Mesendoderm (in vitro differentiated cells): ENCODE measurements at regions not wholly inside any gene's neighbourhood (a gene's known extent, or its start where the extent isn't known, plus 50 kb on each side); places are given as distances from the start of the nearest gene placed in this dataset.
"Not testable (repeated sequence)": the region's sequence is repeated elsewhere in the genome, so short reads cannot be mapped to it uniquely, and the experiment has no call there.

Experiments
- DNase-seq: peaks from one replicate; pipeline ENCODE4 v3.0.0; 2013
- H2AK5ac ChIP-seq: 2 replicates; pipeline ENCODE4 v1.6.1; 2013; ENCODE audit warnings: low read length, inconsistent platforms
- H2BK120ac ChIP-seq: 2 replicates; pipeline ENCODE4 v1.6.1; 2013; ENCODE audit warnings: low read depth, mild to moderate bottlenecking, low read length, moderate library complexity, mixed read lengths
- H2BK15ac ChIP-seq: replicated peaks from 2 replicates; pipeline ENCODE4 v1.6.1; 2013; ENCODE audit warnings: low read depth, mild to moderate bottlenecking, moderate library complexity
- H2BK5ac ChIP-seq: 2 replicates; pipeline ENCODE4 v1.6.1; 2013; ENCODE audit warnings: low read length, inconsistent platforms
- H3K18ac ChIP-seq: 2 replicates; pipeline ENCODE4 v1.6.1; 2013; ENCODE audit warnings: mild to moderate bottlenecking, low read length, mixed read lengths
- H3K23ac ChIP-seq: one replicate; pipeline ENCODE4 v1.6.1; 2013; ENCODE audit warnings: low read length
- H3K27ac ChIP-seq: 2 replicates; pipeline ENCODE4 v1.5.1; 2013; ENCODE audit warnings: low read depth, mild to moderate bottlenecking, inconsistent platforms, low read length, moderate library complexity
- H3K27me3 ChIP-seq: 2 replicates; pipeline ENCODE4 v1.6.1; 2013; ENCODE audit warnings: low read length, control low read depth, mild to moderate bottlenecking, inconsistent platforms; ENCODE audit not compliant: insufficient read depth, poor library complexity
- H3K36me3 ChIP-seq: 2 replicates; pipeline ENCODE4 v1.6.1; 2013; ENCODE audit warnings: low read length, inconsistent platforms; ENCODE audit not compliant: control insufficient read depth, insufficient read depth
- H3K4ac ChIP-seq: one replicate; pipeline ENCODE4 v1.6.1; 2013; ENCODE audit warnings: low read depth, mild to moderate bottlenecking, low read length, moderate library complexity
- H3K4me1 ChIP-seq: 2 replicates; pipeline ENCODE4 v1.6.1; 2013; ENCODE audit warnings: low read depth, low read length, inconsistent platforms; ENCODE audit not compliant: control insufficient read depth
- H3K4me2 ChIP-seq: 2 replicates; pipeline ENCODE4 v1.6.1; 2013; ENCODE audit warnings: low read length
- H3K4me3 ChIP-seq: 2 replicates; pipeline ENCODE4 v1.5.1; 2013; ENCODE audit warnings: mild to moderate bottlenecking, low read length
- H3K56ac ChIP-seq: one replicate; pipeline ENCODE4 v1.6.1; 2013; ENCODE audit warnings: low read length
- H3K79me1 ChIP-seq: 2 replicates; pipeline ENCODE4 v1.6.1; 2013; ENCODE audit warnings: low read length, inconsistent platforms
- H3K79me2 ChIP-seq: 2 replicates; pipeline ENCODE4 v1.6.1; 2013; ENCODE audit warnings: mild to moderate bottlenecking, low read length; ENCODE audit not compliant: control insufficient read depth, insufficient read depth
- H3K9ac ChIP-seq: 2 replicates; pipeline ENCODE4 v1.6.1; 2013; ENCODE audit warnings: low read length, inconsistent platforms
- H4K5ac ChIP-seq: one replicate; pipeline ENCODE4 v1.6.1; 2013; ENCODE audit warnings: low read length
- H4K8ac ChIP-seq: one replicate; pipeline ENCODE4 v1.6.1; 2013; ENCODE audit warnings: low read depth, mild to moderate bottlenecking, control low read depth, low read length, moderate library complexity
- WGBS: extraction: QIAGEN DNeasy Blood & Tissue Kit; methylation state at CpG from one replicate; pipeline ENCODE4 v1.1.7; 2013; ENCODE audit warnings: low lambda C conversion rate, missing lambda C conversion rate; ENCODE audit not compliant: insufficient coverage; ENCODE audit errors: extremely low coverage; 5-methylcytosine and 5-hydroxymethylcytosine counted together

DNA sequence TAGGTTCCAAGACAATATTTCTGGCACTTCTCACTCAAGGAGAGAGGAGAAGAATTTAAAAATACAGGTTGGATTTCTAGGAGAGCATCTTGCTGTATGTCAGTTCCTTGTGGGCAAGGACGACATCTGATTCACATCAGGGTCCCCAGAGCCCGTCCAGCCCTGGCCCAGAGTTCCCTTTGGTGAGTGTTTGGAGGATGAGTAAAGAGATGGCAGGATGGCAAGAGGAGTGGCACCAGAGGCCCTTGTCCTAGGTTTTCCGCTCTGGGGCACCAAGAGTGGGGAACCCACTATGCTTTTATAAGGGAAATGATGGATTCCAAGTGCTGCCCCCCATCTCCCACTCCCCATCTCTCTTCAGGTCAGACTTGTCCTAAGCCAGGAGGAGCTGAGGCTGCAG, 181.8 kb downstream of the TBC1D2B start:
- Histone ChIP-seq H2BK5ac (no peak overlapping the region), H2BK120ac (no peak overlapping the region), H2BK15ac (no peak overlapping the region), H3K56ac (no peak overlapping the region), H3K27ac (no peak overlapping the region), H3K27me3 (no peaks in the 10 kb centered on the region), H4K8ac (no peak overlapping the region), H3K79me2 (no peaks in the 10 kb centered on the region), H4K5ac (no peak overlapping the region), H3K79me1 (no peaks in the 10 kb centered on the region), H3K4ac (no peak overlapping the region), H3K36me3 (no peaks in the 10 kb centered on the region), H3K4me1 (no peaks in the 10 kb centered on the region), H3K18ac (no peak overlapping the region), H2AK5ac (no peak overlapping the region), H3K9ac (no peak overlapping the region), H3K4me3 (no peak overlapping the region), H3K4me2 (no peak overlapping the region), H3K23ac (no peak overlapping the region)
- WGBS, result no CpG with 5 or more reads among the region's 3 CpGs
- DNase-seq, result no peak

DNA sequence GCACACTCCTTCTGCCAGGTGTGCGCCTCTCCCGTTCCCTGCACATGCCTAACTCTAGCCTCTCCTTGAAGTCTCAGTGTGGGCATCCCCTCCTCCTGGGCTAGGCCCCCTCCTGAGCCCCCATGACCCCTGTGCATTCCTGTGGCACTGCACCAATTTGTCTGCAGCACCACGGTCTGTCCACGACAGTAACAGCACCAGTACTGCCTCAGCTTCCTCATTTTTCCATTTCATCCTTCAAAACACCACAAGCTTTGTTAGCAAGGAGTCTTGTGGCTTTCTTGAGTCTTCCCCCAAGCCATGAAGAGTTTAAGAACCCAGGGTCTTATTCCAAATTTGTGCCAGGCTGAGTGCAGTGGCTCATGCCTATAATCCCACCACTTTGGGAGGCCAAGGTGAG, 182.4 kb downstream of the TBC1D2B start:
- not testable (repeated sequence) for H2AK5ac ChIP-seq, H3K4me2 ChIP-seq, H3K4ac ChIP-seq, H2BK15ac ChIP-seq, H3K23ac ChIP-seq, H3K79me2 ChIP-seq, H2BK5ac ChIP-seq, H4K5ac ChIP-seq, H3K27me3 ChIP-seq, H3K56ac ChIP-seq, H4K8ac ChIP-seq, H3K79me1 ChIP-seq, H3K18ac ChIP-seq, H2BK120ac ChIP-seq, DNase-seq, H3K9ac ChIP-seq, H3K4me1 ChIP-seq, H3K27ac ChIP-seq, H3K4me3 ChIP-seq, H3K36me3 ChIP-seq
- WGBS, result no CpG with 5 or more reads among the region's 4 CpGs

DNA sequence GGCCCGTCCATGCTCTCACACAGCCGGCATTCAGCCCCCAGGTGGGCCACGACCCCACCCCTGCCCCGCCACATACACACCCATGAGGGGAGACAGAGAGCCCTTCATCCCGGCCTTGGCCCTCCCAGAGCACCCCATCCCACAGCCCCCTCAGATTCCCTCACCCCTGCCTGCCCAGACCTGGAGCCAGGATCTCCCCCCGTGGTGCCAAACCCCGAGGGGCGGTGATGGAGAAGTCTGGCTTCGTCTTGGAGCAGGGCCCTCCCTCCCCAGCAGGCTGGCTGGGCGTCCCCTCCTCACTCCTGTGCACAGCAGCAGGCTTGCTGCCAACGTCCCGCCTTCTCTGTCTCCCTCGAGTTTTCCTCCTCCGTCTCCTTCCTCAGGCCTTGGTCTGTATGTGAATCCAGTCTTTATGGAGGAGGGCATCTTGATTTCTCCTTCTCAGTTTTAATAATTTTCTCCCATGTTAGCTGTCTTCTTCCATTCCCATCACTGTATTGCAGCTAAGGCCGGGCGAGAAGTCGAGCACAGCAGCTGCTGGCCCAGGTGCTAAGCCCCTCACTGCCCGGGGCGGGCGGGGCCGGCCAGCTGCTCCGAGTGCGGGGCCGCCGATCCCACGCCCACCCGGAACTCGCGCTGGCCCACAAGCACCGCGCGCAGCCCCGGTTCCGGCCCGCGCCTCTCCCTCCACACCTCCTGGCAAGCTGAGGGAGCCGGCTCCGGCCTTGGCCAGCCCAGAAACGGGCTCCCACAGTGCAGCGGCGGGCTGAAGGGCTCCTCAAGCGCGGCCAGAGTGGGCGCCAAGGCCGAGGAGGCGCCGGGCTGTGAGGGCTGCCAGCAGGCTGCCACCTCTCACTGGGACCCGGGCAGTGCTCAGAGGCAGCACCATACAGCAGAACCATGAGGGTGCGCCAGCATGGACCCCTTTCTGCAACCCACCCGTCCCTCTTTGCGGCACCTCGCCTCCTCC, 183.6 kb downstream of the TBC1D2B start:
- no CpG with 5 or more reads among the region's 52 CpGs for WGBS
- not testable (repeated sequence) for H3K36me3 ChIP-seq, H2BK5ac ChIP-seq

DNA sequence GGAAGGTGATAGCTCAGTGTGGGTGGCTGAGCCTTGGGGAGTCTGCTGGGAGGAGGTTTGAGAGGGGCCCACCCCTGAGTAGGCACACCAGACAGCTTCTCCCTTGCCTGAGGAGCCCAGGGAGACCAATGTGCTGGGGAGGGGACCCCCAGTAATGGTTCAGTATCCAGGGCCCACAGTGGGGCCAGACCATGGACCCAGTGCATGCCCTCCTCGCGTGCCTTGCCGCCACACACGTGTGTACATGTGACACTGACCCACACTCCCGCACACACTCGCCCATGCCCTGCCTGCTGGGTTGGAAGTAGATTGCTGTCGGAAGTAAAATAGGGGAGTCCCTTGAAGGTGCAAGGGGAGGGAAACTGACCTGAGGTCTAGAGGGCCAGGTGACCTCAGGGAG, 184.3 kb downstream of the TBC1D2B start:
- H4K5ac ChIP-seq, H3K9ac ChIP-seq, H3K79me2 ChIP-seq, H2BK15ac ChIP-seq, H3K56ac ChIP-seq, H3K18ac ChIP-seq, H3K36me3 ChIP-seq, H3K23ac ChIP-seq, H4K8ac ChIP-seq, H3K79me1 ChIP-seq, H3K27ac ChIP-seq, H2BK5ac ChIP-seq, H3K4me1 ChIP-seq, DNase-seq, H2BK120ac ChIP-seq, H3K27me3 ChIP-seq, H2AK5ac ChIP-seq, H3K4me2 ChIP-seq, H3K4me3 ChIP-seq, H3K4ac ChIP-seq: not testable (repeated sequence)
- WGBS, result no CpG with 5 or more reads among the region's 7 CpGs

More for the DNA sequence above, 183.6 kb downstream of the TBC1D2B start:
- not testable (repeated sequence) for H3K9ac ChIP-seq, H3K4me1 ChIP-seq, H4K5ac ChIP-seq, H3K23ac ChIP-seq, H3K56ac ChIP-seq, H2AK5ac ChIP-seq, H4K8ac ChIP-seq, H3K27me3 ChIP-seq, H3K27ac ChIP-seq, H3K4ac ChIP-seq, H3K79me2 ChIP-seq, H2BK120ac ChIP-seq, H3K79me1 ChIP-seq, DNase-seq, H3K4me2 ChIP-seq, H3K4me3 ChIP-seq, H2BK15ac ChIP-seq, H3K18ac ChIP-seq

DNA sequence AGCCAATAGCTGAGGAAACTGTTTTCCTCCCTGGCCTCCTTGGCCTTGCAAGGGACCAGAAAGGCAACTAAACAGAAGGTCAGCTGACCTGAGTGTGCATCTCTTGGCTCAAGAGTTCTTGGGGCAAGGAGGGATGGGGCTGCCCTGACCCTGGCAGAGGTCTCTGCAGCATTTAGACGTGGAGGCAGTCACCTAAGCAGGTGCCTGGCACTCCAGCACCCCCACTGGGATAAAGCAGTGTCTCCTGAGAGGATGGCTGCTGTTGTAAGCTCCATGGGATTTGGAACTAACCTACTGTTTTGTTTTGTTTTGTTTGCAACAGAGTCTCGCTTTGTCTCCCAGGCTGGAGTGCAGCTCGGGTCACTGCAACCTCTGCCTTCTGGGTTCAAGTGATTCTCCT, 185.2 kb downstream of the TBC1D2B start:
- no peak overlapping the region for H2BK5ac ChIP-seq
- H3K9ac ChIP-seq, result no peak overlapping the region
- no peak overlapping the region for H3K4ac ChIP-seq
- H2AK5ac ChIP-seq, result no peak overlapping the region
- H3K4me3 ChIP-seq, result no peak overlapping the region
- no peaks in the 10 kb centered on the region for H3K36me3 ChIP-seq
- H4K5ac ChIP-seq, result no peak overlapping the region
- no peak overlapping the region for H4K8ac ChIP-seq
- no peak overlapping the region for H3K23ac ChIP-seq
- H3K79me1 ChIP-seq, result no peaks in the 10 kb centered on the region
- H3K4me2 ChIP-seq, result no peak overlapping the region
- H3K56ac ChIP-seq, result no peak overlapping the region
- no peaks in the 10 kb centered on the region for H3K27me3 ChIP-seq
- H3K79me2 ChIP-seq, result no peaks in the 10 kb centered on the region
- no peaks in the 10 kb centered on the region for H3K4me1 ChIP-seq
- no CpG with 5 or more reads among the region's 3 CpGs for WGBS
- H2BK120ac ChIP-seq, result no peak overlapping the region
- DNase-seq, result no peak
- H2BK15ac ChIP-seq, result no peak overlapping the region
- H3K27ac ChIP-seq, result no peak overlapping the region
- no peak overlapping the region for H3K18ac ChIP-seq

DNA sequence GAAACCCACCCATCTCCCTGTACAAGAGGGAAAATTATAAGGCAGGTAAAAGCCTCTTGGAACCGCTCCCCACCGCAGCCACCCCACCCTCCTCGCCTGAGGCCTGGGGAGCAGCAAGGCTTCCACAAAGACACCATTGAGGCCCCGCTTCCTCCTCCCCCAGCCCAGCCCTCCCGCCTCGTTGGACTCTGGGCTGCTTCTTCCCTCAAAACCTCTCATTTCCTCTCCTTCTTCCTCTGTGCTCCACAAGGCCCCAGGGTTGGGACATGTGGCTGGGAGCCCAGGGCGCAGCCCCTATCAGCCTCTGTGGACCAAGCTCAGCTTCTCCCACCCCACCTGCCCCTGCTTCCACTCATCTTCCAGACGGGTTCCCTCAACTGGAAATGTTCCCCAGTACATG, 185.6 kb downstream of the TBC1D2B start:
- H2AK5ac ChIP-seq, H3K27ac ChIP-seq, H3K9ac ChIP-seq, H3K4ac ChIP-seq, H3K79me2 ChIP-seq, H3K4me1 ChIP-seq, H3K23ac ChIP-seq, H2BK15ac ChIP-seq, H3K79me1 ChIP-seq, H3K27me3 ChIP-seq, H3K4me2 ChIP-seq, H3K56ac ChIP-seq, H4K8ac ChIP-seq, H4K5ac ChIP-seq, H3K4me3 ChIP-seq, H3K36me3 ChIP-seq, DNase-seq, H2BK5ac ChIP-seq, H2BK120ac ChIP-seq, H3K18ac ChIP-seq: not testable (repeated sequence)
- no CpG with 5 or more reads among the region's 8 CpGs for WGBS
